ENCODE measurements at regions not wholly inside any gene's neighbourhood (a gene's known extent, or its start where the extent isn't known, plus 50 kb on each side); places are given as distances from the start of the nearest gene placed in this dataset.

GRCh38 chr12:60021235-60021634 lies 425.4 kb downstream of the SLC16A7 start:
- TF ChIP-seq, protein P1, sequence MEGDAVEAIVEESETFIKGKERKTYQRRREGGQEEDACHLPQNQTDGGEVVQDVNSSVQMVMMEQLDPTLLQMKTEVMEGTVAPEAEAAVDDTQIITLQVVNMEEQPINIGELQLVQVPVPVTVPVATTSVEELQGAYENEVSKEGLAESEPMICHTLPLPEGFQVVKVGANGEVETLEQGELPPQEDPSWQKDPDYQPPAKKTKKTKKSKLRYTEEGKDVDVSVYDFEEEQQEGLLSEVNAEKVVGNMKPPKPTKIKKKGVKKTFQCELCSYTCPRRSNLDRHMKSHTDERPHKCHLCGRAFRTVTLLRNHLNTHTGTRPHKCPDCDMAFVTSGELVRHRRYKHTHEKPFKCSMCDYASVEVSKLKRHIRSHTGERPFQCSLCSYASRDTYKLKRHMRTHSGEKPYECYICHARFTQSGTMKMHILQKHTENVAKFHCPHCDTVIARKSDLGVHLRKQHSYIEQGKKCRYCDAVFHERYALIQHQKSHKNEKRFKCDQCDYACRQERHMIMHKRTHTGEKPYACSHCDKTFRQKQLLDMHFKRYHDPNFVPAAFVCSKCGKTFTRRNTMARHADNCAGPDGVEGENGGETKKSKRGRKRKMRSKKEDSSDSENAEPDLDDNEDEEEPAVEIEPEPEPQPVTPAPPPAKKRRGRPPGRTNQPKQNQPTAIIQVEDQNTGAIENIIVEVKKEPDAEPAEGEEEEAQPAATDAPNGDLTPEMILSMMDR (IDR thresholded peaks at IDR 0.05), result no peak
- TF ChIP-seq POLR2A (IDR thresholded peaks at IDR 0.05), result no peak
